Smooth muscle cell (in vitro differentiated cells): ENCODE measurements at regions not wholly inside any gene's neighbourhood (a gene's known extent, or its start where the extent isn't known, plus 50 kb on each side); places are given as distances from the start of the nearest gene placed in this dataset.

Source experiments
- DNase-seq: peaks from one replicate; lab custom pipeline; 2025; ENCODE audit not compliant: unreplicated experiment; lab: John Stamatoyannopoulos, UW
- H2AFZ ChIP-seq: fragments of 200-600 bp; sonication (generic); 2 replicates; pipeline ENCODE4 v1.6.0; 2016; ENCODE audit warnings: antibody characterized with exemption, low read depth, mild to moderate bottlenecking
- H3F3A ChIP-seq: fragments of 200-600 bp; sonication (generic); 2 replicates; pipeline ENCODE4 v1.6.0; 2017; ENCODE audit warnings: antibody characterized with exemption, low read depth
- H3K27ac ChIP-seq: fragments of 200-600 bp; sonication (generic); 2 replicates; pipeline ENCODE4 v1.5.1; 2016; ENCODE audit warnings: low read depth, mild to moderate bottlenecking
- H3K27me3 ChIP-seq: fragments of 200-600 bp; sonication (generic); 2 replicates; pipeline ENCODE4 v1.6.1; 2016; ENCODE audit warnings: low read depth, mild to moderate bottlenecking
- H3K36me3 ChIP-seq: fragments of 200-600 bp; sonication (generic); 2 replicates; pipeline ENCODE4 v1.5.1; 2016; ENCODE audit warnings: low read depth
- H3K4me1 ChIP-seq: fragments of 200-600 bp; sonication (generic); 2 replicates; pipeline ENCODE4 v1.5.1; 2016; ENCODE audit warnings: low read depth
- H3K4me2 ChIP-seq: fragments of 200-600 bp; sonication (generic); 2 replicates; pipeline ENCODE4 v1.6.0; 2016; ENCODE audit warnings: mild to moderate bottlenecking
- H3K4me3 ChIP-seq: fragments of 200-600 bp; sonication (generic); 2 replicates; pipeline ENCODE4 v1.5.1; 2016; ENCODE audit warnings: mild to moderate bottlenecking
- H3K79me2 ChIP-seq: fragments of 200-600 bp; sonication (generic); 2 replicates; pipeline ENCODE4 v1.6.0; 2016; ENCODE audit warnings: low read depth, mild to moderate bottlenecking
- H3K9ac ChIP-seq: fragments of 200-600 bp; sonication (generic); 2 replicates; pipeline ENCODE4 v1.6.0; 2016; ENCODE audit warnings: low read depth
- H3K9me3 ChIP-seq: fragments of 200-600 bp; sonication (generic); replicated peaks from 2 replicates; pipeline ENCODE4 v1.5.1; 2016; ENCODE audit warnings: low read depth
- H4K20me1 ChIP-seq: fragments of 200-600 bp; sonication (generic); 2 replicates; pipeline ENCODE4 v1.6.0; 2016; ENCODE audit warnings: low read depth
- CTCF ChIP-seq: fragments of 200-600 bp; sonication (generic); IDR thresholded peaks from 2 replicates; pipeline ENCODE4 v1.5.1; 2017; ENCODE audit warnings: borderline replicate concordance, mild to moderate bottlenecking, antibody characterized with exemption; ENCODE audit not compliant: insufficient read depth, poor library complexity, severe bottlenecking
- WGBS: methylation state at CpG from one replicate; pipeline ENCODE4 v1.1.7; 2016; ENCODE audit warnings: low lambda C conversion rate; 5-methylcytosine and 5-hydroxymethylcytosine counted together

DNA sequence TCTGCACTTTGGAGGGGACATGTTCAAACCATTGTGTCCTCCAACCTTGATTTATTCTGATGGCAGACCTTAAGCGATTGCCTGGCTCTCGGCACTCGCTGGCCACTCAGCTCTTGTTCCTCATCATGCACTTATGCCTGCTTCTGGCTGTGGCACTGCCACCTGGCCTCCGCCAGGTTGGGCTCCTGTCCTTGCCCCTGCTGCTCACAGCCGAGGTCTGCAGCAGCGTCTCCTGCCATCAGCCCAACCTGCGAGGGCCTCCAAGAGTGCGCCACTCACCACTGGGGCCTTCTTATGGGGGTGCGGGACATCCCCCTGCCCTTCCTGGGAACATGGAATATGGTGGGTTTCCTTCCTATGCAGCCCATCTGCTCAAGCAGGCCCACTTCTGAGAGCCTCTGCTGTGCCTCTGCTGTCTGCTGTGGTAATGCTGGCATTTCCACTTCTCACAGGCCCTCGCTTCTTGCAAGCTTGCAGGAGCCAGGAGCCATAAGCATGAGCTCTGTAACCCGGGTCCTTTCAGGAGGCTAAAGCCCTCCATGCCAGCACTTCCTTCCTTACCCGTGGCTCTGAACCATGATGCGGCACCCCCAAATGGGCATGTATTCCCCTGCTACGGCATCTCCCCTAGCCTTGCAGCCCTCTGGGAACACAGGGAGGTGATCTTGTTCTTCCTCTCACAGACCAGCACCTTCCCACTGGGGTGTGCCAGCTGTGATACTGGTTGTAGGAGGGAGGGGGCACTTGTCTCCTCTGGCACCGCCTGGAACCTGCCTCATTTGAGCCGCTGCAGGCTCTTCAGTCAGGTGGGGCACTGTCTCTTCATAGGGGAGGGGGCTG, 58.6 kb upstream of the HS6ST1 start:
- H3K4me3 ChIP-seq = no peak overlapping the region
- no peaks in the 10 kb centered on the region for H3K79me2 ChIP-seq
- H3K4me1 ChIP-seq = peaks cover 19% of the 10 kb centered on the region
- H4K20me1 ChIP-seq = no peaks in the 10 kb centered on the region
- no peaks in the 10 kb centered on the region for H3K36me3 ChIP-seq
- H3K27me3 ChIP-seq = no peaks in the 10 kb centered on the region
- H3F3A ChIP-seq = no peaks in the 10 kb centered on the region
- no peak overlapping the region for H2AFZ ChIP-seq
- H3K9ac ChIP-seq = no peak overlapping the region
- 88% methylated on average over 16 of the region's 16 CpGs for WGBS
- no peak overlapping the region for H3K27ac ChIP-seq
- H3K9me3 ChIP-seq = no peaks in the 10 kb centered on the region
- H3K4me2 ChIP-seq = no peak overlapping the region
- TF ChIP-seq CTCF = no peak
- DNase-seq = no peak

DNA sequence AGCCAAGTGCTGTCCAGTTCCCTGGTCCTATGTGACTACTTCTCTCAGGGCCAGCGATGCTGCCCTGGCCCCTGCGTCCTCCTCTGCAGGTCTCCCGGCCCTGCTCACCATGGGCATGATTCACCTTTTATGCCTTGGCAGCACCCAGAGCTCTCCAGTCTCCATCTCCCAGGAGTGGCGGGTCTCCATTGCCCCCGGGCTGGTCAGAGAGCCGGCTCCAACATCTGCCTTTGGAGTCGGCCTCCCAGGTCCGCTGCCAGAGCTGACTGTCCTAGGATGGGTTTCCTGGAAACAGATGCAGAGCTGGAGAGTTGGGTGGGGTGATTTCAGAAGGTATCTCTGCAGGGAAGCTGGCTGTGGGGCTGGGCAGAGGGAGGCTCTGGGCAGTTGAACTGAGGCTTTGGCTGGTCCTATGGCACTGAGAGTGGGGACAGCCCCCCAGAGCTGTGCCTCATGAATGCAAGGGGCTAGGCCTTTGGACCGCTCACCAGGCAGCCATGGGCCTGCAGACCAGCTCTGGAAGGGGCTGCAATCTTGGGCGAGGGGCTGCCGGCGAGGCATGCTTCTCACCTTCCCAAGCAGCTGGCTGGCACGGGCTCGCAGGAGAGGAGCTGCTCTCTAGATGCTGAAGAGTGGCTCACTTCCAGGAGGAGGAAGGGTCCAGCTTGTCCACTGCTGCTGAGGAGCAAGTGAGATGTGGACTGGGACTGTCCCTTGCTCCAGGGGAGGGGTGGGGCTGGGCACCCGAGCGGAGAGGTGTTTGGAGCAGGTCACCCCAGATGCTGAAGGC, 59.8 kb upstream of the HS6ST1 start:
- peak overlapping the region; percentile 63 for H2AFZ ChIP-seq
- H3K4me1 ChIP-seq = peaks cover 19% of the 10 kb centered on the region
- no peak for TF ChIP-seq CTCF
- DNase-seq = no peak
- H4K20me1 ChIP-seq = no peaks in the 10 kb centered on the region
- H3F3A ChIP-seq = no peaks in the 10 kb centered on the region
- peak overlapping the region; percentile 43 for H3K4me2 ChIP-seq
- H3K79me2 ChIP-seq = no peaks in the 10 kb centered on the region
- H3K4me3 ChIP-seq = no peak overlapping the region
- H3K9ac ChIP-seq = no peak overlapping the region
- no peak overlapping the region for H3K27ac ChIP-seq
- H3K36me3 ChIP-seq = no peaks in the 10 kb centered on the region
- 93% methylated on average over 16 of the region's 16 CpGs for WGBS
- H3K27me3 ChIP-seq = no peaks in the 10 kb centered on the region
- no peaks in the 10 kb centered on the region for H3K9me3 ChIP-seq

DNA sequence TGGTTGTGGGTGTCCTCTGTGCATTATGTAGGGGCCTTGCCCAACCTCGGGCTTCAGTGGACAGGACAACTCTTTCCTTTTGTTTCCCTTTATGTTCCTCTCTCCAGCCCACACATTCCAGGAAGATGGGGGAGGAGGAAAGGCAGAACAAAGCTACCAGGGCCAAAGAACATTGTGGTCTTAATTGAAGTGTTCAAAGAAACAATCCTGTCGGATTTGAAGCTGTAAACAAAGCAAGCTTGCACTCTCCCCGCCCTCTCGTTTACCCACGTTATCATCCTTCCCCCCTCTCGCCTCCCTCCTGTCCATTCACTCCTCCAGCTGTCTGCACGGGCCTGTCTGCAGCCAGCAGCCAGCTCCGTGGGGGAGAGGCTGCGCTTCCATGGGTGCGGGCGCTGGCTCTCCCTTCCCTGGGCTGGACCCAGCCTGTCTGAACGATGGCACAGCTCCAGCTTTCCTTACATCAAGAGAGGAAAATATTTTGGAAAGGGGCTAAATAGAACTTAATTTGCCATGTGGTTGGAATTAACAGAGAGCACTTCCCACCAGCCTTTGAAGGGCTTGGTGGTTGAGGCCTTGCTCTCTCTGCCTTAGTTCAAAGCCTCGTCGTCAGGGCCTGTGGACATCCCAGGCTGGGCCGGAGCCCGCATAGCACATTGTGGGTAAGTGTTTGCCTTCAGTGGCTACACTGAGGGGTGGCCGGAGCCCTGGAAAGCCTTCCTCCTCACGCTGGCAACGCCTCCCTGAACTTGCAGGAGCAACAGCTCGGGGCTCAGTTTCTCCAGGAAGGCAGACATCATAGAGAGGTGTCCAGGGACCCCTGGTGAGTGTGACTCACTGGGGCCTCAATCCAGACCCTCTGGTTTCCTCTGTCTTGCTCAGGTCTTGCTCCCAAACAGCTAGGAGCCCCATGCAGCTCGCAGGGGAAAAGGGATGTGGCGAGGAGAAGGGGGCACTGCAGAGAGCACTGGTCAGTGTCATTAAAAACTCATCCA, 60.6 kb upstream of the HS6ST1 start:
- DNase-seq = no peak
- Histone ChIP-seq H3K36me3 (no peaks in the 10 kb centered on the region), H3K4me2 (peak overlapping the region; percentile 43), H3K9me3 (no peaks in the 10 kb centered on the region), H3K79me2 (no peaks in the 10 kb centered on the region), H3K27me3 (no peaks in the 10 kb centered on the region), H3K4me1 (peaks cover 19% of the 10 kb centered on the region), H3K9ac (no peak overlapping the region), H3F3A (no peaks in the 10 kb centered on the region), H3K4me3 (no peak overlapping the region), H2AFZ (peak overlapping the region; percentile 63), H4K20me1 (no peaks in the 10 kb centered on the region), H3K27ac (no peak overlapping the region)
- TF ChIP-seq CTCF = no peak
- 50% methylated on average over 21 of the region's 22 CpGs for WGBS
